SU-DHL-6 (cell line): ENCODE measurements at regions not wholly inside any gene's neighbourhood (a gene's known extent, or its start where the extent isn't known, plus 50 kb on each side); places are given as distances from the start of the nearest gene placed in this dataset.

Experiments
- CTCF ChIP-seq: fragments of 200-600 bp; sonication (generic); IDR thresholded peaks from one replicate; pipeline ENCODE4 v1.5.1; 2017; ENCODE audit warnings: antibody characterized with exemption, mild to moderate bottlenecking, low read length, moderate library complexity; ENCODE audit not compliant: insufficient read depth, poor library complexity, severe bottlenecking
- EZH2phosphoT487 ChIP-seq: fragments of 200-600 bp; sonication (generic), shearing (Covaris generic); conservative IDR thresholded peaks from 2 replicates; pipeline ENCODE4 v1.6.1; 2018; ENCODE audit warnings: mild to moderate bottlenecking, antibody characterized with exemption, low read length, moderate library complexity, mixed read lengths

GRCh38 chr4:42284030-42284429 is 113.3 kb upstream of the SHISA3 start:
- TF ChIP-seq CTCF (no peak), EZH2phosphoT487 (no peak)
